HCT116 (cell line): ENCODE measurements at regions not wholly inside any gene's neighbourhood (a gene's known extent, or its start where the extent isn't known, plus 50 kb on each side); places are given as distances from the start of the nearest gene placed in this dataset.

Experiments
- ATAC-seq: fragments of 200-7000 bp; cut with Tn5 transposase; 2 replicates; pipeline ENCODE4 v1.9.1; 2020; ENCODE audit warnings: mild to moderate bottlenecking, moderate library complexity
- BruUV-seq: library from RNA; stranded (reverse); fragments of 400-500 nt; replicated peaks from 2 replicates; lab custom pipeline; 2021; lab: Mats Ljungman, UMichigan
- CTCF ChIA-PET: fragments of 300-600 bp; sonication (Branson Sonifier 250); formaldehyde crosslinking; loops from one replicate; lab custom pipeline; 2021; ENCODE audit warnings: antibody characterized with exemption; lab: Charles Lee
- POLR2A ChIA-PET: fragments of 300-600, 350-600 bp; sonication (Branson Sonifier 250); formaldehyde crosslinking; loops from one replicate; lab custom pipeline; 2021; ENCODE audit warnings: antibody characterized with exemption; lab: Charles Lee
- RAD21 ChIA-PET, 2 experiments: fragments of 300-600 bp; sonication (Branson Sonifier 250); formaldehyde crosslinking; loops; one replicate each; lab custom pipeline; 2023; ENCODE audit warnings: low total read pairs in 2 of 2; ENCODE audit not compliant: uncharacterized antibody in 2 of 2, unreplicated experiment in 2 of 2, low non-redundant PET in 1 of 2; lab: Charles Lee
- DNase-seq: peaks from one replicate; pipeline ENCODE4 v3.0.0-alpha.2; 2010; ENCODE audit warnings: low read depth, low spot score
- H2AFZ ChIP-seq: fragments of 200-600 bp; shearing (Covaris generic), sonication (generic); 2 replicates; pipeline ENCODE4 v1.6.1; 2017; ENCODE audit warnings: low read depth, mixed run types, mixed read lengths, antibody characterized with exemption, low read length; ENCODE audit not compliant: poor library complexity, severe bottlenecking
- H3K27ac ChIP-seq: 2 replicates; pipeline ENCODE4 v1.5.1; 2012; ENCODE audit warnings: low read depth, low read length
- H3K27me3 ChIP-seq: fragments of 200-600 bp; sonication (generic); 2 replicates; pipeline ENCODE4 v1.6.1; 2016; ENCODE audit warnings: mixed run types, low read length, mixed read lengths; ENCODE audit not compliant: insufficient read depth
- H3K36me3 ChIP-seq, 2 experiments: fragments of 200-500 bp in 1 of 2; fragments of 200-600 bp in 1 of 2; sonication (Bioruptor generic) in 1 of 2; sonication (generic) in 1 of 2; 2 replicates each; pipeline versions ENCODE4 v1.5.1 to v1.6.1; 2014 to 2016; ENCODE audit warnings: low read length in 2 of 2, inconsistent platforms in 1 of 2, mixed read lengths in 1 of 2, mixed run types in 1 of 2; ENCODE audit not compliant: insufficient read depth in 2 of 2, control insufficient read depth in 1 of 2
- H3K4me1 ChIP-seq, 2 experiments: fragments of 200-600 bp in 1 of 2; sonication (generic) in 1 of 2; 2 replicates each; pipeline versions ENCODE4 v1.5.1 to v1.6.1; 2012 to 2017; ENCODE audit warnings: low read length in 2 of 2, inconsistent platforms in 1 of 2, mild to moderate bottlenecking in 1 of 2, mixed read lengths in 1 of 2, mixed run types in 1 of 2, moderate library complexity in 1 of 2; ENCODE audit not compliant: insufficient read depth in 2 of 2, control insufficient read depth in 1 of 2
- H3K4me2 ChIP-seq: fragments of 200-600 bp; sonication (generic); 2 replicates; pipeline ENCODE4 v1.6.1; 2017; ENCODE audit warnings: mixed run types, low read length, mixed read lengths
- H3K4me3 ChIP-seq, 2 experiments: fragments of 200-600 bp in 1 of 2; sonication (generic) in 1 of 2; replicated peaks in 1 of 2; 2 replicates each; pipeline ENCODE4 v1.5.1; 2011 to 2016; ENCODE audit warnings: low read length in 2 of 2, control low read depth in 1 of 2, low read depth in 1 of 2, mild to moderate bottlenecking in 1 of 2, mixed read lengths in 1 of 2, mixed run types in 1 of 2
- H3K79me2 ChIP-seq: fragments of 200-600 bp; sonication (generic); 2 replicates; pipeline ENCODE4 v1.6.1; 2017; ENCODE audit warnings: mild to moderate bottlenecking, mixed run types, low read length, moderate library complexity, mixed read lengths; ENCODE audit not compliant: insufficient read depth
- H3K9ac ChIP-seq: fragments of 200-600 bp; sonication (generic); 2 replicates; pipeline ENCODE4 v1.6.1; 2016; ENCODE audit warnings: low read length, mixed read lengths
- H3K9me2 ChIP-seq: fragments of 200-600 bp; sonication (generic), shearing (Covaris generic); 2 replicates; pipeline ENCODE4 v1.6.1; 2017; ENCODE audit warnings: mixed run types, mild to moderate bottlenecking, moderate library complexity; ENCODE audit not compliant: insufficient read depth
- H3K9me3 ChIP-seq, 2 experiments: fragments of 200-500 bp in 1 of 2; fragments of 200-600 bp in 1 of 2; sonication (Bioruptor generic) in 1 of 2; sonication (generic) in 1 of 2; 2 replicates each; pipeline ENCODE4 v1.6.1; 2014 to 2017; ENCODE audit warnings: low read length in 2 of 2, mixed read lengths in 2 of 2, inconsistent platforms in 1 of 2, low read depth in 1 of 2, mild to moderate bottlenecking in 1 of 2, mixed run types in 1 of 2, moderate library complexity in 1 of 2; ENCODE audit not compliant: control insufficient read depth in 1 of 2, insufficient read depth in 1 of 2
- H4K20me1 ChIP-seq: fragments of 200-600 bp; sonication (generic), shearing (Covaris generic); 2 replicates; pipeline ENCODE4 v1.6.1; 2017; ENCODE audit warnings: mixed run types, mild to moderate bottlenecking, moderate library complexity; ENCODE audit not compliant: insufficient read depth
- ATF3 ChIP-seq: IDR thresholded peaks from 2 replicates; pipeline ENCODE4 v1.6.1; 2012
- CTCF ChIP-seq, 3 experiments: fragments of 200-600 bp in 1 of 3; sonication (generic) in 1 of 3; IDR thresholded peaks in 2 of 3; conservative IDR thresholded peaks in 1 of 3; 2 replicates each; pipeline ENCODE4 v1.5.1; 2012 to 2017; ENCODE audit warnings: low read depth in 2 of 3, low read length in 2 of 3, antibody characterized with exemption in 1 of 3, borderline replicate concordance in 1 of 3, control low read depth in 1 of 3, mild to moderate bottlenecking in 1 of 3, mixed read lengths in 1 of 3, mixed run types in 1 of 3, moderate library complexity in 1 of 3; ENCODE audit not compliant: insufficient read depth in 1 of 3
- EZH2 ChIP-seq: fragments of 200-600 bp; sonication (generic); IDR thresholded peaks from 2 replicates; pipeline ENCODE4 v1.6.1; 2017; ENCODE audit warnings: antibody characterized with exemption, mixed run types
- EZH2phosphoT487 ChIP-seq: fragments of 200-600 bp; IDR thresholded peaks from 2 replicates; pipeline ENCODE4 v1.6.1; 2018; ENCODE audit warnings: antibody characterized with exemption, borderline replicate concordance
- MAX ChIP-seq: IDR thresholded peaks from 2 replicates; pipeline ENCODE4 v1.6.1; 2012
- POLR2A ChIP-seq: IDR thresholded peaks from 2 replicates; pipeline ENCODE4 v1.7.0; 2011; ENCODE audit warnings: borderline replicate concordance; ENCODE audit not compliant: insufficient read depth, insufficient read length; ENCODE audit errors: extremely low read depth
- POLR2AphosphoS5 ChIP-seq: IDR thresholded peaks from 2 replicates; pipeline ENCODE4 v1.6.1; 2011; ENCODE audit warnings: mild to moderate bottlenecking, low read depth, low read length, moderate library complexity
- RAD21 ChIP-seq: IDR thresholded peaks from 2 replicates; pipeline ENCODE4 v1.6.1; 2012; ENCODE audit warnings: low read depth, mild to moderate bottlenecking
- REST ChIP-seq: IDR thresholded peaks from 2 replicates; pipeline ENCODE4 v1.6.1; 2012; ENCODE audit warnings: low read depth
- SP1 ChIP-seq: IDR thresholded peaks from 2 replicates; pipeline ENCODE4 v1.6.1; 2012; ENCODE audit warnings: low read depth
- YY1 ChIP-seq: IDR thresholded peaks from 2 replicates; pipeline ENCODE4 v1.6.1; 2011; ENCODE audit warnings: low read length, low read depth, moderate library complexity, mild to moderate bottlenecking; ENCODE audit not compliant: insufficient replicate concordance; ENCODE audit errors: extremely low read depth
- ZBTB33 ChIP-seq: IDR thresholded peaks from 2 replicates; pipeline ENCODE4 v1.6.1; 2011; ENCODE audit warnings: mild to moderate bottlenecking, low read length, moderate library complexity; ENCODE audit not compliant: insufficient replicate concordance; ENCODE audit errors: extremely low read depth
- ZNF274 ChIP-seq: fragments of 200-500 bp; sonication (Bioruptor generic); IDR thresholded peaks from 2 replicates; pipeline ENCODE4 v1.6.1; 2014; ENCODE audit warnings: mild to moderate bottlenecking, low read depth, low read length, inconsistent platforms
- intact Hi-C: fragments of 100-400 bp; cut with micrococcal nuclease; formaldehyde crosslinking; loops from 2 replicates; pipeline ENCODE4 v1.10.0; 2022

- TF ChIP-seq REST (no peak), RAD21 (no peak), ZBTB33 (no peak), SP1 (no peak), POLR2A (no peak)
- TF ChIP-seq, all 23 proteins: peak for 0
Measured at GRCh38 chrY:8065220-8065619, 1153.7 kb upstream of the AMELY start (continued).

- no peak overlapping the region for H3K9ac ChIP-seq
- no peaks in the 10 kb centered on the region for H4K20me1 ChIP-seq
- no peaks in the 10 kb centered on the region for H3K36me3 ChIP-seq
- ChIA-PET POLR2A (no interaction called here), CTCF (no interaction called here), RAD21 (no interaction called here)
- H3K79me2 ChIP-seq, result no peaks in the 10 kb centered on the region
- no peaks in the 10 kb centered on the region for H3K27me3 ChIP-seq
- no peak overlapping the region for H3K4me2 ChIP-seq
- no peaks in the 10 kb centered on the region for H3K9me3 ChIP-seq
- DNase-seq (no peak), ATAC-seq (no peak)
- no peaks in the 10 kb centered on the region for H3K4me1 ChIP-seq
- BruUV-seq, result no TSS peak
- H3K27ac ChIP-seq, result no peak overlapping the region
- H2AFZ ChIP-seq, result no peak overlapping the region
- H3K9me2 ChIP-seq, result no peaks in the 10 kb centered on the region
- no peak overlapping the region for H3K4me3 ChIP-seq
- intact Hi-C loops, result no loop called here
- no peak for TF ChIP-seq CTCF (IDR thresholded peaks at IDR 0.05 in 2 of 3, conservative IDR thresholded peaks at IDR 0.05 in 1 of 3; ENCODE audit: borderline replicate concordance in 1 of 3, insufficient read depth in 1 of 3, low read depth in 2 of 3, low read length in 2 of 3)
- no peak for TF ChIP-seq POLR2A
- no peak for TF ChIP-seq SP1
- no peak for TF ChIP-seq ATF3
- TF ChIP-seq RAD21, result no peak
- TF ChIP-seq EZH2, result no peak
- no peak for TF ChIP-seq ZNF274
- no peak for TF ChIP-seq POLR2AphosphoS5
- TF ChIP-seq ZBTB33, result no peak
- TF ChIP-seq MAX, result no peak
- no peak for TF ChIP-seq EZH2phosphoT487
- TF ChIP-seq YY1, result no peak
Measured at GRCh38 chrY:8064500-8064899, 1152.9 kb upstream of the AMELY start.
